ENCODE measurements at regions not wholly inside any gene's neighbourhood (a gene's known extent, or its start where the extent isn't known, plus 50 kb on each side); places are given as distances from the start of the nearest gene placed in this dataset.

DNA sequence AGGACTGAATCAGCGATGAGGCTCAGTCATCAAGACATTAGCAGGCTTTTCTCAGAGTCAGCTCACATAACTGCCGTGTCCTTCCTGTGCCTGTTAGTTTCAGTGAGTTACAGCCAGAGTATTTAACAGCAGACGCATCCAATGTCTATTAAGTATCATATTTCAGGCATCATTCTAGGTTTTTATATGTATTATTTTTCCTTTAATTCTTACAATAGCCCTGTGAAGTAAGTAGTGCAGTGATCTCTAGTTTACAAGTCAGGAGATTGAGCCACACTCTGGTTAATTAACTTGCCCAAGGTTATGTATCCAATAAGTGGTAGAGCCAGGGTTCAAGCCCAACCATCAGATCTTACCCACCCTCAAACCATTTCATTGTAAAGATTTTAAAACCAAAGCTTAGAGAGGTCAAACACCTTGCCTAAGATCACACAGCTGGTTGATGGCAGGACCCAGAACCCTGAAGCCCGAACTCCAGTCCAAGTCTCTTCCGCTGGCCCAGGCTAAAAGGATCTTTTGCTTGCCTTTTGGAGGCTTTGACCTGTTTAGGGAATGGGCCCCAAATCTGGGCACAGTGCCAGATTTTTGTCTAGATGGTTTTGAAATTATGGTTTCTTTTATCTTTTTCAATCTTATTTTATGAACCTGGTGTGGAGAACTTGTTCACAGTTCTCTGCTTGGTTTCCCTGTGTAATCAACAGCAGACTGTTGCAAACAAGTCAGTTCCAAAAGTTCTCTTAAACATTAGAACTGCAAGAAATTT lies 261.2 kb upstream of the CLINT1 start:
- TF ChIP-seq, protein P1, sequence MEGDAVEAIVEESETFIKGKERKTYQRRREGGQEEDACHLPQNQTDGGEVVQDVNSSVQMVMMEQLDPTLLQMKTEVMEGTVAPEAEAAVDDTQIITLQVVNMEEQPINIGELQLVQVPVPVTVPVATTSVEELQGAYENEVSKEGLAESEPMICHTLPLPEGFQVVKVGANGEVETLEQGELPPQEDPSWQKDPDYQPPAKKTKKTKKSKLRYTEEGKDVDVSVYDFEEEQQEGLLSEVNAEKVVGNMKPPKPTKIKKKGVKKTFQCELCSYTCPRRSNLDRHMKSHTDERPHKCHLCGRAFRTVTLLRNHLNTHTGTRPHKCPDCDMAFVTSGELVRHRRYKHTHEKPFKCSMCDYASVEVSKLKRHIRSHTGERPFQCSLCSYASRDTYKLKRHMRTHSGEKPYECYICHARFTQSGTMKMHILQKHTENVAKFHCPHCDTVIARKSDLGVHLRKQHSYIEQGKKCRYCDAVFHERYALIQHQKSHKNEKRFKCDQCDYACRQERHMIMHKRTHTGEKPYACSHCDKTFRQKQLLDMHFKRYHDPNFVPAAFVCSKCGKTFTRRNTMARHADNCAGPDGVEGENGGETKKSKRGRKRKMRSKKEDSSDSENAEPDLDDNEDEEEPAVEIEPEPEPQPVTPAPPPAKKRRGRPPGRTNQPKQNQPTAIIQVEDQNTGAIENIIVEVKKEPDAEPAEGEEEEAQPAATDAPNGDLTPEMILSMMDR (conservative IDR thresholded peaks at IDR 0.05 in 1 of 2, IDR thresholded peaks at IDR 0.05 in 1 of 2; ENCODE audit: low read depth in 1 of 2, low read length in 2 of 2), result no peak
- no peak for TF ChIP-seq EZH2 (IDR thresholded peaks at IDR 0.05; ENCODE audit: low read length, missing control alignments)
